K562 (cell line): ENCODE measurements at regions not wholly inside any gene's neighbourhood (a gene's known extent, or its start where the extent isn't known, plus 50 kb on each side); places are given as distances from the start of the nearest gene placed in this dataset.

ENCODE experiments used
- BRCA1 ChIP-seq, 2 experiments: fragments of 450-650 bp in 1 of 2; sonication (generic) in 1 of 2; formaldehyde crosslinking in 1 of 2; IDR thresholded peaks; 2 replicates each; pipeline versions ENCODE4 v1.5.0 to v1.6.1; 2017 to 2020; ENCODE audit warnings: mild to moderate bottlenecking in 1 of 2, missing genetic modification reagents in 1 of 2
- BRF1 ChIP-seq: IDR thresholded peaks from 3 replicates; pipeline ENCODE4 v1.6.1; 2011; ENCODE audit warnings: borderline replicate concordance, mild to moderate bottlenecking; ENCODE audit not compliant: insufficient read length; ENCODE audit errors: extremely low read depth
- CHD4 ChIP-seq: fragments of 200-600 bp; sonication (generic); IDR thresholded peaks from 3 replicates; pipeline ENCODE4 v1.6.1; 2012; ENCODE audit warnings: low read depth, mild to moderate bottlenecking, mixed read lengths, low read length, inconsistent platforms; ENCODE audit not compliant: insufficient read depth, insufficient replicate concordance, poor library complexity, severe bottlenecking
- ELK1 ChIP-seq: sonication (generic); formaldehyde crosslinking; IDR thresholded peaks from 2 replicates; pipeline ENCODE4 v1.8.1; 2022; ENCODE audit warnings: missing genetic modification reagents
- ESRRA ChIP-seq: fragments of 450-650 bp; IDR thresholded peaks from 2 replicates; pipeline ENCODE4 v1.6.1; 2014; ENCODE audit warnings: low read depth, mild to moderate bottlenecking, moderate library complexity, borderline replicate concordance
- HDAC2 ChIP-seq: fragments of 450-650 bp; IDR thresholded peaks from 2 replicates; pipeline ENCODE4 v1.6.1; 2016; ENCODE audit warnings: mild to moderate bottlenecking
- KDM5B ChIP-seq: fragments of 200-600 bp; sonication (generic); IDR thresholded peaks from 2 replicates; pipeline ENCODE4 v1.6.1; 2012; ENCODE audit warnings: low read depth, mild to moderate bottlenecking, moderate library complexity, low read length, control low read depth, inconsistent platforms; ENCODE audit not compliant: insufficient replicate concordance
- POLR2A ChIP-seq: fragments of 450-650 bp; conservative IDR thresholded peaks from 2 replicates; pipeline ENCODE4 v1.6.1; 2016
- TAF1 ChIP-seq: IDR thresholded peaks from 2 replicates; pipeline ENCODE4 v1.6.1; 2011; ENCODE audit warnings: mild to moderate bottlenecking, low read length, moderate library complexity; ENCODE audit not compliant: insufficient read depth, control insufficient read depth, severe bottlenecking; ENCODE audit errors: extremely low read depth
- ZNF121 ChIP-seq: sonication (generic); formaldehyde crosslinking; conservative IDR thresholded peaks from 2 replicates; pipeline ENCODE4 v1.8.0; 2022; ENCODE audit warnings: missing genetic modification reagents
- ZNF561 ChIP-seq: fragments of 450-650 bp; formaldehyde crosslinking; conservative IDR thresholded peaks from 2 replicates; pipeline ENCODE4 v1.4.0; 2020; ENCODE audit warnings: mild to moderate bottlenecking, moderate library complexity
- TF ChIP-seq, protein P1 (sequence below): fragments of 450-650 bp; IDR thresholded peaks from 2 replicates; pipeline ENCODE4 v1.6.1; 2016; ENCODE audit warnings: mild to moderate bottlenecking, moderate library complexity
- TF ChIP-seq, protein P2 (sequence below): sonication (generic); formaldehyde crosslinking; IDR thresholded peaks from 2 replicates; pipeline ENCODE4 v1.8.0; 2022; ENCODE audit warnings: mild to moderate bottlenecking, low read depth, missing genetic modification reagents

DNA sequence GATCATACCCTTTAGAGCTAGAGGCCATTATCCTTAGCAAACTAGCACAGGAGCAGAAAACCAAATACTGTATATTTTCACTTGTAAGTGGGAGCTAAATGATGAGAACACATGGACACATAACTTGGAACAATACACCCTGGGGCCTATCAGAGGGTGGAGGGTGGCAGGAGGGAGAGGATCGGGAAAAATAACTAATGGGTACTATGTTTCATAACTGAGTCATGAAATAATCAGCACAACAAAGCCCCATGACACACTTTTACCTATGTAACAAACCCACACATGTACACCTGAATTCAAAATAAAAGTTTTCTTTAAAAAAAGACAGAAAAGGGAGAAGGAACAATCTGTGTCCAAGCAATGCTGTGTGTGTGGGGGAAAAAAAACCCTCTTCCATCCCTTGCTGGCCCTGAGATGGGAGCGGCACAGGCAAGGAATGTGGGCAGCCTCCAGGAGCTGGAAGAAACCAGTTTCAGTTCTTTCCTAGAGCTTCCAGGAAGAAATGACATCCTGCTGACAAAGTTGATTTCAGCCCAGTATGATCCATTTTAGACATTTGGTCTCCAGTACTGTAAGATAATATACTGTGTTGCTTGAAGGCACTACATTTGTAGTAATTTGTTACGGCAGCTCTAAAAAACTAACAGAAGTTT is 458.7 kb upstream of the CNTNAP5 start:
- TF ChIP-seq, protein P1, sequence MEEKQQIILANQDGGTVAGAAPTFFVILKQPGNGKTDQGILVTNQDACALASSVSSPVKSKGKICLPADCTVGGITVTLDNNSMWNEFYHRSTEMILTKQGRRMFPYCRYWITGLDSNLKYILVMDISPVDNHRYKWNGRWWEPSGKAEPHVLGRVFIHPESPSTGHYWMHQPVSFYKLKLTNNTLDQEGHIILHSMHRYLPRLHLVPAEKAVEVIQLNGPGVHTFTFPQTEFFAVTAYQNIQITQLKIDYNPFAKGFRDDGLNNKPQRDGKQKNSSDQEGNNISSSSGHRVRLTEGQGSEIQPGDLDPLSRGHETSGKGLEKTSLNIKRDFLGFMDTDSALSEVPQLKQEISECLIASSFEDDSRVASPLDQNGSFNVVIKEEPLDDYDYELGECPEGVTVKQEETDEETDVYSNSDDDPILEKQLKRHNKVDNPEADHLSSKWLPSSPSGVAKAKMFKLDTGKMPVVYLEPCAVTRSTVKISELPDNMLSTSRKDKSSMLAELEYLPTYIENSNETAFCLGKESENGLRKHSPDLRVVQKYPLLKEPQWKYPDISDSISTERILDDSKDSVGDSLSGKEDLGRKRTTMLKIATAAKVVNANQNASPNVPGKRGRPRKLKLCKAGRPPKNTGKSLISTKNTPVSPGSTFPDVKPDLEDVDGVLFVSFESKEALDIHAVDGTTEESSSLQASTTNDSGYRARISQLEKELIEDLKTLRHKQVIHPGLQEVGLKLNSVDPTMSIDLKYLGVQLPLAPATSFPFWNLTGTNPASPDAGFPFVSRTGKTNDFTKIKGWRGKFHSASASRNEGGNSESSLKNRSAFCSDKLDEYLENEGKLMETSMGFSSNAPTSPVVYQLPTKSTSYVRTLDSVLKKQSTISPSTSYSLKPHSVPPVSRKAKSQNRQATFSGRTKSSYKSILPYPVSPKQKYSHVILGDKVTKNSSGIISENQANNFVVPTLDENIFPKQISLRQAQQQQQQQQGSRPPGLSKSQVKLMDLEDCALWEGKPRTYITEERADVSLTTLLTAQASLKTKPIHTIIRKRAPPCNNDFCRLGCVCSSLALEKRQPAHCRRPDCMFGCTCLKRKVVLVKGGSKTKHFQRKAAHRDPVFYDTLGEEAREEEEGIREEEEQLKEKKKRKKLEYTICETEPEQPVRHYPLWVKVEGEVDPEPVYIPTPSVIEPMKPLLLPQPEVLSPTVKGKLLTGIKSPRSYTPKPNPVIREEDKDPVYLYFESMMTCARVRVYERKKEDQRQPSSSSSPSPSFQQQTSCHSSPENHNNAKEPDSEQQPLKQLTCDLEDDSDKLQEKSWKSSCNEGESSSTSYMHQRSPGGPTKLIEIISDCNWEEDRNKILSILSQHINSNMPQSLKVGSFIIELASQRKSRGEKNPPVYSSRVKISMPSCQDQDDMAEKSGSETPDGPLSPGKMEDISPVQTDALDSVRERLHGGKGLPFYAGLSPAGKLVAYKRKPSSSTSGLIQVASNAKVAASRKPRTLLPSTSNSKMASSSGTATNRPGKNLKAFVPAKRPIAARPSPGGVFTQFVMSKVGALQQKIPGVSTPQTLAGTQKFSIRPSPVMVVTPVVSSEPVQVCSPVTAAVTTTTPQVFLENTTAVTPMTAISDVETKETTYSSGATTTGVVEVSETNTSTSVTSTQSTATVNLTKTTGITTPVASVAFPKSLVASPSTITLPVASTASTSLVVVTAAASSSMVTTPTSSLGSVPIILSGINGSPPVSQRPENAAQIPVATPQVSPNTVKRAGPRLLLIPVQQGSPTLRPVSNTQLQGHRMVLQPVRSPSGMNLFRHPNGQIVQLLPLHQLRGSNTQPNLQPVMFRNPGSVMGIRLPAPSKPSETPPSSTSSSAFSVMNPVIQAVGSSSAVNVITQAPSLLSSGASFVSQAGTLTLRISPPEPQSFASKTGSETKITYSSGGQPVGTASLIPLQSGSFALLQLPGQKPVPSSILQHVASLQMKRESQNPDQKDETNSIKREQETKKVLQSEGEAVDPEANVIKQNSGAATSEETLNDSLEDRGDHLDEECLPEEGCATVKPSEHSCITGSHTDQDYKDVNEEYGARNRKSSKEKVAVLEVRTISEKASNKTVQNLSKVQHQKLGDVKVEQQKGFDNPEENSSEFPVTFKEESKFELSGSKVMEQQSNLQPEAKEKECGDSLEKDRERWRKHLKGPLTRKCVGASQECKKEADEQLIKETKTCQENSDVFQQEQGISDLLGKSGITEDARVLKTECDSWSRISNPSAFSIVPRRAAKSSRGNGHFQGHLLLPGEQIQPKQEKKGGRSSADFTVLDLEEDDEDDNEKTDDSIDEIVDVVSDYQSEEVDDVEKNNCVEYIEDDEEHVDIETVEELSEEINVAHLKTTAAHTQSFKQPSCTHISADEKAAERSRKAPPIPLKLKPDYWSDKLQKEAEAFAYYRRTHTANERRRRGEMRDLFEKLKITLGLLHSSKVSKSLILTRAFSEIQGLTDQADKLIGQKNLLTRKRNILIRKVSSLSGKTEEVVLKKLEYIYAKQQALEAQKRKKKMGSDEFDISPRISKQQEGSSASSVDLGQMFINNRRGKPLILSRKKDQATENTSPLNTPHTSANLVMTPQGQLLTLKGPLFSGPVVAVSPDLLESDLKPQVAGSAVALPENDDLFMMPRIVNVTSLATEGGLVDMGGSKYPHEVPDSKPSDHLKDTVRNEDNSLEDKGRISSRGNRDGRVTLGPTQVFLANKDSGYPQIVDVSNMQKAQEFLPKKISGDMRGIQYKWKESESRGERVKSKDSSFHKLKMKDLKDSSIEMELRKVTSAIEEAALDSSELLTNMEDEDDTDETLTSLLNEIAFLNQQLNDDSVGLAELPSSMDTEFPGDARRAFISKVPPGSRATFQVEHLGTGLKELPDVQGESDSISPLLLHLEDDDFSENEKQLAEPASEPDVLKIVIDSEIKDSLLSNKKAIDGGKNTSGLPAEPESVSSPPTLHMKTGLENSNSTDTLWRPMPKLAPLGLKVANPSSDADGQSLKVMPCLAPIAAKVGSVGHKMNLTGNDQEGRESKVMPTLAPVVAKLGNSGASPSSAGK, result no peak
- TF ChIP-seq POLR2A (no peak), ZNF561 (CRISPR knock-in tag) (no peak), TAF1 (no peak), KDM5B (no peak), HDAC2 (no peak), BRF1 (no peak), ELK1 (CRISPR knock-in tag) (no peak), BRCA1 (IDR thresholded peaks at IDR 0.05) (no peak), BRCA1 (CRISPR knock-in tag; IDR thresholded peaks at IDR 0.05) (no peak), CHD4 (no peak), ESRRA (no peak), ZNF121 (CRISPR knock-in tag) (no peak)
- TF ChIP-seq, protein P2, sequence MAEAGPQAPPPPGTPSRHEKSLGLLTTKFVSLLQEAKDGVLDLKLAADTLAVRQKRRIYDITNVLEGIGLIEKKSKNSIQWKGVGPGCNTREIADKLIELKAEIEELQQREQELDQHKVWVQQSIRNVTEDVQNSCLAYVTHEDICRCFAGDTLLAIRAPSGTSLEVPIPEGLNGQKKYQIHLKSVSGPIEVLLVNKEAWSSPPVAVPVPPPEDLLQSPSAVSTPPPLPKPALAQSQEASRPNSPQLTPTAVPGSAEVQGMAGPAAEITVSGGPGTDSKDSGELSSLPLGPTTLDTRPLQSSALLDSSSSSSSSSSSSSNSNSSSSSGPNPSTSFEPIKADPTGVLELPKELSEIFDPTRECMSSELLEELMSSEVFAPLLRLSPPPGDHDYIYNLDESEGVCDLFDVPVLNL (CRISPR knock-in tag), result no peak
